Hepatocyte (in vitro differentiated cells): ENCODE measurements at regions not wholly inside any gene's neighbourhood (a gene's known extent, or its start where the extent isn't known, plus 50 kb on each side); places are given as distances from the start of the nearest gene placed in this dataset.

Experiments
- CTCF ChIP-seq: fragments of 200-600 bp; sonication (generic); IDR thresholded peaks from 2 replicates; pipeline ENCODE4 v1.5.1; 2016; ENCODE audit warnings: antibody characterized with exemption, mild to moderate bottlenecking; ENCODE audit not compliant: poor library complexity
- EZH2 ChIP-seq: fragments of 200-600 bp; sonication (generic); IDR thresholded peaks from 2 replicates; pipeline ENCODE4 v1.6.1; 2016; ENCODE audit warnings: antibody characterized with exemption, mild to moderate bottlenecking, borderline replicate concordance

- TF ChIP-seq CTCF (no peak), EZH2 (no peak)
Measured at GRCh38 chrX:40184968-40185367, 87.2 kb upstream of the BCOR start.
